Lung microvascular endothelial cell (primary cell): ENCODE measurements at regions not wholly inside any gene's neighbourhood (a gene's known extent, or its start where the extent isn't known, plus 50 kb on each side); places are given as distances from the start of the nearest gene placed in this dataset.
"Not testable (repeated sequence)": the region's sequence is repeated elsewhere in the genome, so short reads cannot be mapped to it uniquely, and the experiment has no call there.

Source experiments
- DNase-seq, 2 donors: peaks; one replicate each; pipeline versions ENCODE4 v3.0.0 to v3.0.0-alpha.2; 2010; ENCODE audit warnings: low read depth in 2 of 2

GRCh38 chr4:160450876-160451275 lies 1348.0 kb downstream of the RAPGEF2 start:
- no peak for DNase-seq

- not testable (repeated sequence) for DNase-seq
Observed at GRCh38 chr4:160481696-160482690, 1379.1 kb downstream of the RAPGEF2 start.

GRCh38 chr4:160485071-160485687 lies 1382.3 kb downstream of the RAPGEF2 start:
- no peak for DNase-seq

GRCh38 chr4:160492181-160492580 lies 1389.3 kb downstream of the RAPGEF2 start:
- no peak for DNase-seq

- no peak for DNase-seq
Observed at GRCh38 chr4:160493206-160493605, 1390.3 kb downstream of the RAPGEF2 start.

GRCh38 chr4:160495356-160495755 lies 1392.5 kb downstream of the RAPGEF2 start:
- DNase-seq: no peak

- no peak for DNase-seq
Observed at GRCh38 chr4:160498211-160498610, 1395.3 kb downstream of the RAPGEF2 start.

- no peak for DNase-seq
Observed at GRCh38 chr4:160505724-160506123, 1402.8 kb downstream of the RAPGEF2 start.

GRCh38 chr4:160510928-160511327 lies 1408.0 kb downstream of the RAPGEF2 start:
- no peak for DNase-seq

GRCh38 chr4:160514126-160514525 lies 1411.2 kb downstream of the RAPGEF2 start:
- DNase-seq: no peak

- DNase-seq: no peak
Observed at GRCh38 chr4:160523231-160523630, 1420.4 kb downstream of the RAPGEF2 start.

- no peak for DNase-seq
Observed at GRCh38 chr4:160537681-160538080, 1434.8 kb downstream of the RAPGEF2 start.

- no peak for DNase-seq
Observed at GRCh38 chr4:160546201-160546600, 1443.3 kb downstream of the RAPGEF2 start.

- DNase-seq: not testable (repeated sequence)
Observed at GRCh38 chr4:160549951-160550519, 1447.2 kb downstream of the RAPGEF2 start.

GRCh38 chr4:160562661-160563060 lies 1459.8 kb downstream of the RAPGEF2 start:
- no peak for DNase-seq

- no peak for DNase-seq
Observed at GRCh38 chr4:160563552-160564282, 1460.8 kb downstream of the RAPGEF2 start.

GRCh38 chr4:160567634-160568033 lies 1464.8 kb downstream of the RAPGEF2 start:
- no peak for DNase-seq

- no peak for DNase-seq
Observed at GRCh38 chr4:160570271-160570670, 1467.4 kb downstream of the RAPGEF2 start.

- DNase-seq: not testable (repeated sequence)
Observed at GRCh38 chr4:160574272-160574671, 1471.4 kb downstream of the RAPGEF2 start.

- DNase-seq: no peak
Observed at GRCh38 chr4:160580581-160580980, 1477.7 kb downstream of the RAPGEF2 start.

GRCh38 chr4:160592258-160592657 lies 1489.4 kb downstream of the RAPGEF2 start:
- DNase-seq: no peak

- no peak for DNase-seq
Observed at GRCh38 chr4:160595646-160596045, 1492.8 kb downstream of the RAPGEF2 start.
